Activated CD8-positive, alpha-beta T cell treated with anti-CD3 and anti-CD28 coated beads for 36 hours (primary cell): ENCODE measurements at regions not wholly inside any gene's neighbourhood (a gene's known extent, or its start where the extent isn't known, plus 50 kb on each side); places are given as distances from the start of the nearest gene placed in this dataset.

ENCODE experiments used
- ATAC-seq: fragments of 200-7000 bp; cut with Tn5 transposase; one replicate; pipeline ENCODE4 v1.10.0; 2021; ENCODE audit warnings: mild to moderate bottlenecking, moderate library complexity
- CTCF ChIA-PET: fragments of 350-600 bp; sonication (Branson Sonifier 250); formaldehyde crosslinking; loops from one replicate; lab custom pipeline; 2021; ENCODE audit warnings: antibody characterized with exemption; lab: Charles Lee
- POLR2A ChIA-PET: fragments of 350-600 bp; sonication (Branson Sonifier 250); formaldehyde crosslinking; loops from one replicate; lab custom pipeline; 2021; ENCODE audit warnings: antibody characterized with exemption; lab: Charles Lee
- DNase-seq: peaks from one replicate; pipeline ENCODE4 v3.0.0-alpha.2; 2020
- H3K27ac Mint-ChIP-seq: one replicate; pipeline ENCODE4 v1.8.0; 2021; ENCODE audit warnings: mild to moderate bottlenecking, mixed read lengths
- H3K27me3 Mint-ChIP-seq: one replicate; pipeline ENCODE4 v1.8.0; 2021; ENCODE audit warnings: mixed read lengths
- H3K36me3 Mint-ChIP-seq: one replicate; pipeline ENCODE4 v1.8.0; 2021; ENCODE audit warnings: low read depth, mixed read lengths
- H3K4me1 Mint-ChIP-seq: one replicate; pipeline ENCODE4 v1.8.0; 2021; ENCODE audit warnings: low read depth, mixed read lengths
- H3K4me3 Mint-ChIP-seq: one replicate; pipeline ENCODE4 v1.8.0; 2021; ENCODE audit warnings: mild to moderate bottlenecking, moderate library complexity, mixed read lengths
- H3K9me3 Mint-ChIP-seq: one replicate; pipeline ENCODE4 v1.8.0; 2021; ENCODE audit warnings: mixed read lengths
- intact Hi-C: fragments of 100-400 bp; cut with micrococcal nuclease; formaldehyde crosslinking; loops from one replicate; pipeline ENCODE4 v1.10.0; 2022
- TF ChIP-seq, protein P1 (sequence below): fragments of 200-600 bp; IDR thresholded peaks from one replicate; pipeline ENCODE4 v1.8.0; 2022; ENCODE audit warnings: antibody characterized with exemption, mild to moderate bottlenecking

GRCh38 chr11:119980431-119980830 lies 157.5 kb downstream of the TRIM29 start:
- H3K27ac Mint-ChIP-seq = no peak overlapping the region
- ChIA-PET POLR2A (no interaction called here), CTCF (no interaction called here)
- no peak for DNase-seq
- no peak for ATAC-seq
- H3K4me3 Mint-ChIP-seq = no peak overlapping the region
- no peaks in the 10 kb centered on the region for H3K9me3 Mint-ChIP-seq
- no peaks in the 10 kb centered on the region for H3K4me1 Mint-ChIP-seq
- no peaks in the 10 kb centered on the region for H3K36me3 Mint-ChIP-seq
- intact Hi-C loops = no loop called here
- TF ChIP-seq, protein P1, sequence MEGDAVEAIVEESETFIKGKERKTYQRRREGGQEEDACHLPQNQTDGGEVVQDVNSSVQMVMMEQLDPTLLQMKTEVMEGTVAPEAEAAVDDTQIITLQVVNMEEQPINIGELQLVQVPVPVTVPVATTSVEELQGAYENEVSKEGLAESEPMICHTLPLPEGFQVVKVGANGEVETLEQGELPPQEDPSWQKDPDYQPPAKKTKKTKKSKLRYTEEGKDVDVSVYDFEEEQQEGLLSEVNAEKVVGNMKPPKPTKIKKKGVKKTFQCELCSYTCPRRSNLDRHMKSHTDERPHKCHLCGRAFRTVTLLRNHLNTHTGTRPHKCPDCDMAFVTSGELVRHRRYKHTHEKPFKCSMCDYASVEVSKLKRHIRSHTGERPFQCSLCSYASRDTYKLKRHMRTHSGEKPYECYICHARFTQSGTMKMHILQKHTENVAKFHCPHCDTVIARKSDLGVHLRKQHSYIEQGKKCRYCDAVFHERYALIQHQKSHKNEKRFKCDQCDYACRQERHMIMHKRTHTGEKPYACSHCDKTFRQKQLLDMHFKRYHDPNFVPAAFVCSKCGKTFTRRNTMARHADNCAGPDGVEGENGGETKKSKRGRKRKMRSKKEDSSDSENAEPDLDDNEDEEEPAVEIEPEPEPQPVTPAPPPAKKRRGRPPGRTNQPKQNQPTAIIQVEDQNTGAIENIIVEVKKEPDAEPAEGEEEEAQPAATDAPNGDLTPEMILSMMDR = no peak
- peaks cover 8% of the 10 kb centered on the region for H3K27me3 Mint-ChIP-seq

GRCh38 chr11:119979701-119980100 lies 158.2 kb downstream of the TRIM29 start:
- peaks cover 12% of the 10 kb centered on the region for H3K27me3 Mint-ChIP-seq
- ChIA-PET CTCF (no interaction called here), POLR2A (no interaction called here)

DNA sequence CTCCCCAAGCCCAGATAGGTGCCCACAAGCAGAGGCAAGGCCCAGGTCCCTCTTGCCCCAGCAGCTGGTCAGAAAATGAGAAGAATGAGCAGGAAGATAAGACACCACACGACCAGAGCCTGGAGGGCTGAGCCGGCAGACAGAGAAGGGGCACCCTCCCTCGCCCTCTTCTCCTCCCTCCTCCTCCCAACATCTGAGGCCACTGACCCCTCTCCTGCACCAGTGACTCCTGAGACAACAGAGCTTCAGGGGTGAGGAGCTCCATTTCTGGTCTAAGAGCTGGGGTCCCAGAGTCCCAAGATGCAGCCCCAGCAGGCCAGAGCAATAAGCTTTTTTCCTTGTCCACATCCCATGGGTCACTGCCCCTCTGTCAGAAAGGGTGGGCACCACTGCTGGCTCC lies 159.2 kb downstream of the TRIM29 start:
- TF ChIP-seq, protein P1 = no peak
- no peaks in the 10 kb centered on the region for H3K9me3 Mint-ChIP-seq
- DNase-seq (no peak), ATAC-seq (no peak)
- no peaks in the 10 kb centered on the region for H3K36me3 Mint-ChIP-seq
- CTCF ChIA-PET = no interaction called here
- H3K4me1 Mint-ChIP-seq = no peaks in the 10 kb centered on the region
- intact Hi-C loops = no loop called here
- H3K27me3 Mint-ChIP-seq = peaks cover 12% of the 10 kb centered on the region
- POLR2A ChIA-PET = no interaction called here
- H3K27ac Mint-ChIP-seq = no peak overlapping the region
- H3K4me3 Mint-ChIP-seq = no peak overlapping the region

More at GRCh38 chr11:119979701-119980100, 158.2 kb downstream of the TRIM29 start:
- Mint-ChIP-seq H3K27ac (no peak overlapping the region), H3K9me3 (no peaks in the 10 kb centered on the region), H3K36me3 (no peaks in the 10 kb centered on the region), H3K4me3 (no peak overlapping the region), H3K4me1 (no peaks in the 10 kb centered on the region)
- DNase-seq (no peak), ATAC-seq (no peak)
- TF ChIP-seq, protein P1 = no peak
- intact Hi-C loops = no loop called here

DNA sequence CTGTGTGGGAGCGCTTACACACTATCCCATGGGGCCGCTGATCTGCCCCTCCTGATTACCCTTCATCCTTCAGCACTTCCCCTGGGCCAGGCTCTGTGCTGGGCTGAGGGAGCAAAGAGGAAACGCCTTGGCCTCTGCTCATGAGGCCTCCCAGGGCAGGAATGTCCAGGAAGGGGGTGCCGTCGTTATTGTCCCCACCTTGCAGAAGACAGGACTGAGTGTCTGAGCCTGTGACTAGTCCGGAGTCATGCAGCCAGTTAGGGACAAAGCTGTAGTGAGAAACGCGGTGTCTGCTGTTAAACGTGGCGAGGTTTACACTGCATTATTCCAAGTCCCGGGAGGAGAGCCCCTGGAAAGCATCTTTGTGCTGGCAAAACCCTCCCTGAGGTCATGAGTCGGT lies 160.0 kb downstream of the TRIM29 start:
- Mint-ChIP-seq H3K9me3 (no peaks in the 10 kb centered on the region), H3K4me3 (no peak overlapping the region), H3K27ac (no peak overlapping the region), H3K27me3 (peaks cover 11% of the 10 kb centered on the region), H3K36me3 (no peaks in the 10 kb centered on the region), H3K4me1 (no peaks in the 10 kb centered on the region)
- DNase-seq (no peak), ATAC-seq (no peak)
- ChIA-PET POLR2A (no interaction called here), CTCF (no interaction called here)
- intact Hi-C loops = no loop called here
- TF ChIP-seq, protein P1 = no peak

DNA sequence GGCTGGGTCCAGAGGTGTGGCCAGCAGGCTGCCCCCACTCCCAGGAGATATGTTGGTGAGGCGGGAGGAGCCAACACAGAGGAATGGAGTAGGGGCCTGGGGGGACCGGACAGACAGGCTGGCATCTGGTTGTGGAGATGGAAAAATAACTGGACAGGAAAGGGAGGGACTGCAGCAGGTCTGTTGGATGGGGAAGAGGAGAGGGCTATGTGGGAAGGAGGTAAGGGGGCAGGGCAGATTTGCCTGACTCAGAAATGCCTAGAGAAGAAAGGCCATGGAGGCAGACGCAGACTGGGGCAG lies 160.4 kb downstream of the TRIM29 start:
- H3K9me3 Mint-ChIP-seq = no peaks in the 10 kb centered on the region
- H3K36me3 Mint-ChIP-seq = no peaks in the 10 kb centered on the region
- ATAC-seq = no peak
- no peak overlapping the region for H3K27ac Mint-ChIP-seq
- intact Hi-C loops = no loop called here
- H3K27me3 Mint-ChIP-seq = peaks cover 11% of the 10 kb centered on the region
- ChIA-PET POLR2A (no interaction called here), CTCF (no interaction called here)
- no peaks in the 10 kb centered on the region for H3K4me1 Mint-ChIP-seq
- DNase-seq = no peak
- no peak overlapping the region for H3K4me3 Mint-ChIP-seq
- TF ChIP-seq, protein P1 = no peak
